Lower leg skin (tissue), 4 donors: ENCODE measurements at regions not wholly inside any gene's neighbourhood (a gene's known extent, or its start where the extent isn't known, plus 50 kb on each side); places are given as distances from the start of the nearest gene placed in this dataset.

ENCODE experiments used
- DNase-seq, 2 donors: peaks; one replicate each; pipeline ENCODE4 v3.0.0-alpha.2; 2019; ENCODE audit warnings: low spot score in 2 of 2
- H3K4me3 ChIP-seq: fragments of 200-600 bp; sonication (generic); 2 replicates; pipeline ENCODE4 v1.5.1; 2017; ENCODE audit warnings: mild to moderate bottlenecking, low read depth; ENCODE audit not compliant: poor library complexity, severe bottlenecking
- CTCF ChIP-seq, 3 donors: fragments of 450-650 bp; IDR thresholded peaks; one replicate each; pipeline ENCODE4 v1.5.1; 2016; ENCODE audit warnings: antibody characterized with exemption in 3 of 3, mild to moderate bottlenecking in 3 of 3, moderate library complexity in 2 of 3
- POLR2A ChIP-seq, 2 donors: fragments of 450-650 bp; IDR thresholded peaks; one replicate each; pipeline ENCODE4 v1.6.1; 2016 to 2017; ENCODE audit warnings: antibody characterized with exemption in 2 of 2, mild to moderate bottlenecking in 1 of 2, moderate library complexity in 1 of 2
- WGBS, 2 donors: methylation state at CpG; one replicate each; pipeline ENCODE4 v1.1.5; 2018; 5-methylcytosine and 5-hydroxymethylcytosine counted together
- intact Hi-C: fragments of 100-400 bp; cut with DNase I; formaldehyde crosslinking; loops from one replicate; pipeline ENCODE4 v1.15.0; 2023; ENCODE audit warnings: low total_unique reads

GRCh38 chr1:218064426-218064825 is 220.7 kb upstream of the RRP15 start:
- H3K4me3 ChIP-seq: no peak overlapping the region
- DNase-seq: no peak
- intact Hi-C loops: no loop called here
- 53 to 62% methylated on average over 5 of the region's 5 CpGs for WGBS, 2 donors
- TF ChIP-seq POLR2A (IDR thresholded peaks at IDR 0.05) (no peak), CTCF (IDR thresholded peaks at IDR 0.05) (no peak)

- intact Hi-C loops: no loop called here
- TF ChIP-seq CTCF (IDR thresholded peaks at IDR 0.05) (no peak), POLR2A (IDR thresholded peaks at IDR 0.05) (no peak)
- WGBS, 2 donors: 71 to 78% methylated on average over 3 of the region's 3 CpGs
- no peak overlapping the region for H3K4me3 ChIP-seq
- no peak for DNase-seq
These were observed 218.8 kb upstream of the RRP15 start for GRCh38 chr1:218066332-218066731.

GRCh38 chr1:218068241-218068640 is 216.9 kb upstream of the RRP15 start:
- TF ChIP-seq CTCF (IDR thresholded peaks at IDR 0.05): no peak
- H3K4me3 ChIP-seq: no peak overlapping the region
- 55 to 58% methylated on average over 1 of the region's 1 CpG for WGBS, 2 donors
- no peak for DNase-seq
- intact Hi-C loops: no loop called here

GRCh38 chr1:218069180-218069579 is 215.9 kb upstream of the RRP15 start:
- intact Hi-C loops: no loop called here

GRCh38 chr1:218073062-218073461 is 212.0 kb upstream of the RRP15 start:
- TF ChIP-seq POLR2A (IDR thresholded peaks at IDR 0.05) (no peak), CTCF (IDR thresholded peaks at IDR 0.05) (no peak)
- H3K4me3 ChIP-seq: no peak overlapping the region
- no peak for DNase-seq
- intact Hi-C loops: no loop called here

More at GRCh38 chr1:218069180-218069579, 215.9 kb upstream of the RRP15 start:
- no peak overlapping the region for H3K4me3 ChIP-seq
- no peak for DNase-seq
- TF ChIP-seq POLR2A (IDR thresholded peaks at IDR 0.05) (no peak), CTCF (IDR thresholded peaks at IDR 0.05) (no peak)
- WGBS, 2 donors: 28 to 35% methylated on average over 2 of the region's 2 CpGs

GRCh38 chr1:218078916-218079315 is 206.2 kb upstream of the RRP15 start:
- TF ChIP-seq CTCF (IDR thresholded peaks at IDR 0.05) (no peak), POLR2A (IDR thresholded peaks at IDR 0.05) (no peak)
- H3K4me3 ChIP-seq: no peak overlapping the region
- 40 to 53% methylated on average over 3 of the region's 3 CpGs for WGBS, 2 donors
- intact Hi-C loops: no loop called here
- DNase-seq: no peak
